Eye (tissue), 1 donor: ENCODE measurements at regions not wholly inside any gene's neighbourhood (a gene's known extent, or its start where the extent isn't known, plus 50 kb on each side); places are given as distances from the start of the nearest gene placed in this dataset.
"Not testable (repeated sequence)": the region's sequence is repeated elsewhere in the genome, so short reads cannot be mapped to it uniquely, and the experiment has no call there.

Source experiments
- DNase-seq: peaks from one replicate; pipeline ENCODE4 v3.0.0-alpha.2; 2015

DNA sequence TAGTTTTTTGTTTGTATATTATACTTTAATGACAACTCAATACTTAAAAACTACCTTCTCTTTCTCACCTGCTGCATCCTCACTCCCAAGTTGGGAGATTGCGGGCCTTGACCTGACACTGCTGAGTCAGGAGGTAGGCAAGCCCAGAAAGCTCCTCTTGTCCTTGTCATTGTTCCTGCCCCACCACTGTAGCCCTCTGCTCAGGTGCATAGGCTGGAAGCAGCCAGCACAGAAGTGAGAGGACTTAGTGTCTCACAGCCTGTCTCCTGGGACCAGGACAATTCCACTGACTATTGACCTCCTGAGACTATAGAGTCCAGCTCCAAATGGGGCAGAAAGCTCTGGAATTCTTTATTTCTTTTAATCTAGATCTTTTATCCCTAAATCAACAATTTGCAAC, 123.5 kb upstream of the NDP start:
- DNase-seq = no peak

DNA sequence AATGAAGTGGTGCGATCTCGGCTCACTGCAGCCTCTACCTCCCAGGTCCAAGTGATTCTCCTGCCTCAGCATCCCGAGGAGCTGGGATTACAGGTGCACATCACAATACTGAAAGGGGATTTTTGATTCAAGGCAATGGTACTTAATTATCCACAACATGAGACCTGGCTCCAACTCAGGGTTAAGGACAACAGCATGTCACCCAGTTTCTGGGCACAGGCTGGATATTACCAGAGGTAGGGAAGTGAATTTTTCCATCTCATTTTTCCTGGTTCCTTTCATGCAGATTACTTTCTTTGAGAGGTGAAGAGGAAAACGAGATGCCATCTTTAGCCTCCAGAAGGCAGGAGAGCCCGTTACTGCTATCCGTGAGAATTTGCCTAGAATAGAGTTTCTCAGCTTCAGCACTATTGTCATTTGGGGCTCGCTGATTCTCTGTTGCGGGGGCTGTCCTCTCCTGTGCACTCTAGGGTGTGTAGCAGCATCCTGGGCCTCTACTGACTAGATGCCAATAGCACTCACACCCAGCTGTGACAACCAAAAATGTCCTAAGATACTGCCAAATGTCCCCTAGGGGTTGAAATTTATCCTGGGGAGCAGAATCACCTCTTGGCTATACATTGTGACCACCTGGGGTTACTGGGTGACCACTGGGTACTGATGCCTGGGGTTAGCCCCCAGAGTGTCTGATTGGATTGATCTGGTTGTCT, 121.8 kb upstream of the NDP start:
- DNase-seq = no peak

DNA sequence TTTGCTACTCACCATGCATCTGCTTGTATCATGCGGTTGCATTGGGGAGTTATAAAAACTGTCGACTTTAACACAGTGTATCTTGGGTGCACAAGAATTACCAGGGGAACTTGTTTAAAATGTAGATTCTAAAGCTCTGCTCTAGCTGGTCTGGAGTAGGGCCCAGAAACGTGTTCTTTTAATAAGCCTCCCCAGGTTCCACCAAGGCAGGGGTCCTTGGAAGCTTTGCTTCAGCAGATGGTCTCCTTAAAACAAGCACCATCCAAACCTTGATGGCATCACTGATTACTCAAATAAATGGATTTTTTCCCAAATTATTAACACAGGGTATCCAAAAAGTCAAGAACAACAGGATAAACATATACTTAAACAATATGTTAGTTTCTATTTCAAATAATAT, 120.2 kb upstream of the NDP start:
- no peak for DNase-seq

DNA sequence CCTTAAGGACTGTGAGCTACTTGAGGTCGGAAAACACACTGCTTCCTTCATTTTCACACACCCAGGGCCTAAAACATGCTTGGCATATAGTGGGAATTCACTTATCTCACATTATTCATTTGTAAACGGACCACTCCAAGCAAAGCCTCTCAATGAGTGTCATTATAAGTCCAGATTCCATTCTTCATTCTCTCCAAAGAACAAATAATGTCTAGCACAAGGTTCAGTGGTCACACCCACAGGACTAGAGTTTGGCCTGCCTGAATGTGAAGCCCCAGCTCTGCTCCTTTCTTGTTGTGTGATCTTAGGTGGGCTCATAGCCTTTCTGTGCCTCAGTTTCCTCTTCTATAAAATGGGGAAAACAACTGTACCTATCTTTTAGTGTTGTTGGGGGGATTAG, 119.6 kb upstream of the NDP start:
- DNase-seq = no peak

DNA sequence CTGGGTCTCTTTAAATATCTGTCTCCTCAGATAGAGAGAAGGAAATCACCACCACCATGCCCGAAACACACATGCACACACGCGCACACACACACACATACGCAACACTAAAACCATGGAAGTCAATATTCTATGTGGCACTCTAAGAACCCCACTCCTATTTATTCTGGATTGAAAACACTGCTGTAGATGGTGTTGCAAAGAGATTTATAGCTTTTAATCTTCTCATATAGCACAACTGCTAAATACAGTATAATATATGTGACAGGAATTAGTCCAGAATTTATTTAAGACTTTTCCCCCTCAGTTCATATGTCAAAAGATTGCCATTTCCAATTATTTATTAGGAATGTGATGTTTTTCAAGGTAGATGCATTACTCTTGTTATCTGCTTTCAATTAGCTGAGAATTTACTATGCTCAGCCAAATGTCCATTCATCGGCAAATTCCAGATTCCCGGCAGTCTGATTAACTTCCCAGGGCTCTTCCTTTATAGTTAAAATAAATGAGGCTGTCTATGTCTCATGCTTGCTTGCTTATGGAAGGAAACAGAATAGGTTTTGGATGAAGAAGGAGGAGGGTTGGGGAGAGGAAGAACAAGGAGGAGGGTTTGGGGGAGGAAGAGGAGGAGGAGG, 115.4 kb upstream of the NDP start:
- no peak for DNase-seq

DNA sequence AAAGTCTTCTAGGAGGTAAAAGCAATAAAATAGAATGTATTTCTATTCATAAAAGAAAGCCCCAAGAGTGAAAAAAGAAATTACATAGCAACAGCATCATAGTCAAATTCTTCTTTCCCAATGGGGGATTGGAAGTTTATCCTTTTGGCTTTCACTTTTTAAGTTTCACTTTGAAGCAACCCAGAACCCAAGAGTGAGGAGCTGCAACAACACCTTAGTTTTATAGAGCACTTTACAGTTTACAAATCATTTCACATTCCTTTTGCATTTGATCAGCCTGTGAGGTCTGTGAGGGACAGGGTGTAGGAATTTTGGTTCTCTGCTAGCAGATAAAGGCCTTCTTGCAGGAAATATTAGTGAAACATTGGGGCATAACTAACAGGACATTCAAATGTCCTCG, 112.0 kb upstream of the NDP start:
- no peak for DNase-seq

DNA sequence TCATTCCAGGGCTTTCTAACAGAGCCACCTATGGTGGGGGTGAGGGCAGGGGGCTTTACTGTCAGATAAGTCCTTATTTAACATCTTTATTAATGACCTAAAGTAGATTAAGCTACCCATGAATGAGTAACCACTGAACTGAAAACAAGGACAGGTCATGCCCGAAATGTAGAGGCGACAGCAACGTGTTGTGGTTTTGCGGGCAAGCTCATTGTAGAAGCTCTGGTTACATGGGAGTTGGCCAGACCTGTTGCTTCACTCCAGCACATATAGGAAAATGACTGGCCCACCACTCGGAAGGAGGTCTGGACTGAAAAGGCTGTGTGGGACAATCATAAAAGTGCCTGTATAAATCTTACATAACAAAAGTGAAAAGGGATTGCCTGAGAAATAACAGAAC, 109.6 kb upstream of the NDP start:
- DNase-seq = peak; percentile 27

DNA sequence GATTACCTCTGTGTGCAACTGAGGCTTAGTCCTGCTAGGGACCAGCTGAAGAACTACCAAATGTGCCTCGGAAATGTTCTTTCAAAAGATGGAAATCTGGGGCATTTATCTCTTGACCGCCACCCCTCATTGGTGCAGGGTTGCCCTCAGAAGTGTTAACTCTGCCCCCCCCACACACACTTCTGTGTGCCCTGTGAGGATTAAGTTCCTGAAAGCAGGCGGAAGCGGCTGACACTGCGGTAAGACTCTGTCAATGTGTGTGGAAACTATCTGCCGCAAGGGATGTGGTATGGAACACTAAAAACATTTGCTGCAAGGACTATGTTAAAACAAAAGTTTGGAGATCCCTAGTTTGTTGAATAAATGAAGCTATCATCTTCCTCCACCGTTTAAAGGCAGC, 106.9 kb upstream of the NDP start:
- no peak for DNase-seq

DNA sequence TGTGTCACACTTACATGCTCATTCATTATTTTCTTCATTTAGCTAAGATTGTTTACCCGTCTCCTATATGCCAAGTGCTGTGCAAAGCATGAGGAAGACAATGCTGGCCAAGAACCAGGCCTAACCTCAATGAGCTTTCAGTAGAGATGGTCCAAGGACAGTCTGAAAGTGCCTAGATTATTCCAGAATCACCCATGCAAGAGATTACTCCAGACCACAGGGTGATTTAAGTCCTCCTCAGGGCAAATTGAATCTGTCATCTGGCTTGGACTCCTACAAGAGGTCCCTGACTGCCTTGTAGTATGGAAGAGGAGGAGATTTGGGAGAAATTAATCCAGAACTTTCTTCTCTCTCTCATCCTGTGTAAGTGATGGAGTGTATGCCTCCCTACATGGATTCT, 99.4 kb upstream of the NDP start:
- DNase-seq = no peak

DNA sequence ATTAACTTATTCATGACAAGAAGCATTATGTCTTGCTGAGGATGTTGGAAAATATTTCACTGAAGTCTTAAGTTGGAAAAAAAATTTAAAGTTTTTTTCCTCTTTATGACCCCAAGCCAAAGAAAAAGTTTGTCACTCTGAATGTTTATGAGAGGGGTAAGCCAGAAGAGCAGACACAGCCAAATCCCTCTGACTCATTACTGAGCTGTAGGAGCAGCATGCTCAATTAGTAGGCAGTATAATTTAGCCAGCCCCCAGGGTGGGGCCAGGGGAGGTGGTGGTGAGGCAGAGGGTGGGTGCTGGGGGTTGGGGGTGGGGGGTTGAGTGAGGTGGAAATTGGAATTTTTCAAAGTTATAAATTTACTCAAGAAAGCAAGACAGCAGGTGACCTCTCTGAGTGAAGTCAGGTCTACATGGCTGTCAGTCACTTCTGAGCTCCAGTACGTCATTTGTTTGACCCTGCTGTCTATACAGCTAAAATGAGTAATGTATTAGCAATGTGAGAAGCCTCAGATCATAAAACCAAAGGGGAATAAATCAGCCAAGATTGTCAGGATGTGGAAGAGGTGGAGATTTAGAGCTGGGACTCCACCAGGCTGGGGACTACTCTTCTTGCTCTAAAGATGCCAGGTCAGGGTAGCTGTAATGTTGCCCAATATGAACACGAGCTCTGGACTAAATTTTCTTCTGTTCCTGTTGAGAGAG, 98.8 kb upstream of the NDP start:
- DNase-seq = no peak

DNA sequence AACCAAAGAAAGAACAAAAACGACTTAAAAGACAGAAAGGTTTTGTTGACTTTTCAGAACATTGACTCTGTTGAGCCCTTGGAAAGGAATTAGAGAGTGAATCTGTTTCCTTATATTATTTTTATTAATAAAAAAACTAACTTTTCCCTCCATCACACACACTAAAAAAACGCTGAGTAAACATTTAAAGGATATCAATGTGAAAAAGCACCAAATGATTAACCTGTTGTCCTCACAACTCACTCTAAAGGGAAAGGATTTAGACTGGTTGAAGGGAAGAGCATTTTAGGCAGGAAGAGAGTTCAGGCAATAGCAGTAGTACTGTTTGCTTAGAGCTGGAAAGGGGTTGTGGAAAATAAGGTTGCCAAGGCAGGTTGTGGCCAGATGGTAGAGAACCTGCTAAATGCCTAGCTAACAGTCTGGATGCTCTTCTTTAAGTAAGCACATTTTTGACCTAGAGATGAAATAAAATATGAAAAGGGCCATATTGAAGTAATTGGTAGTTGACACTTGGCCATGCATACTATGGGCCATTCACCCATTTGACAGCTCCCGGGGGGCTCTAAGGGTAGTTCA, 98.0 kb upstream of the NDP start:
- no peak for DNase-seq

DNA sequence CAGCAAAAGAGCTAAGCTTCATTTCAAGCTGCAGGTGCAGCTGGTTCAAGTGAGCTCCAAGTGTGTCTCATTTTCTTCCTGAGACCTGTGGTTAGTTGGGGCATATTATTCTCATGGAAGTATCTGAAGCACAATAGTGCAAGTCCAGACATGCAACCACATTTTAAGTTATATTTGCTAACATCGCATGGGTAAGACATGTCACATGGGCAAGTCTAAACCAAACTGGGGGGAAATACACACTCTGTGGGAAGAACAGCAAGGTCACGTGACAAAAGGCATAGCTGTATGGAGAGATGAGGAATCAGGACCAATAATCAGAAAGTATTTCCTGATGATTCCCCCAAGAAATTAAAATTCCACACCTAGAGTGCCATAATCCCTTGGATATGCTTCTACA, 94.9 kb upstream of the NDP start:
- DNase-seq = no peak

DNA sequence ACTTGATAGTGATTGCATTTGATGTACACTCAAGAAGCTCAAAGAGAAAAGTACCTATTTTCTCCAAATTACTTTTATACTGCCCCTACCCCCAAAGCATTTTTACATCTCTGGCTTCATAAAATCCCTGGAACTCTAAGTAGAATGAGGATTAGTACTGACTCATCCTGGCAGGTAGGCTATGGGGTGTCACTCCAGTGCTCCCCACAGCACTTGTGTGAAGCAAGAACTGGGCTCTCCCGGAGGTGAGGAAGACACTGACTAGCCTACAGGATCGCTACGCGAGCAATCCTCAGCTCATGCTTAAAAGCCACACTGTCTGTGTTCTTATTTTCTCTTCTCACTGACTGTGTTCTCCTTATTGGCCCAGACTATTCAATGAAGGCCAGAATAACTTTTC, 90.4 kb upstream of the NDP start:
- no peak for DNase-seq

DNA sequence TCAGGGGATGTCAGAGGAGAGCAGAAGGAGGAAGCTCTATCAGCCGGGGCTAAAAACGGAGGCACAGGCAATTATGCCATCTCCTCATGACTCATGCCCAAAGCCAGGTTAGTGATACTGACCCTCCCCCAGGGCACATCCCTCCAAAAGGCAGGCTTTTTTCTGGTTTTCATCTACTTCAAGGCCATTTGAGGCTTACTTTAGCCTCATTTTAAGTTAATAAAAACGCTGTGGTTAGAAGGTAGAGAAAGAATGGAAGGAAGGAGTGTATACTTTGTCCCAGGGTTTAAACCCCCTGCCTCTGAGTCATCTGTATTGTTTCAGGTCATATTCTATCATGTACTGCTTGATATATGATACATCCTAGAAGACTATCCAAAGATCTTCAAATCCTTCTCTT, 89.7 kb upstream of the NDP start:
- DNase-seq = no peak

DNA sequence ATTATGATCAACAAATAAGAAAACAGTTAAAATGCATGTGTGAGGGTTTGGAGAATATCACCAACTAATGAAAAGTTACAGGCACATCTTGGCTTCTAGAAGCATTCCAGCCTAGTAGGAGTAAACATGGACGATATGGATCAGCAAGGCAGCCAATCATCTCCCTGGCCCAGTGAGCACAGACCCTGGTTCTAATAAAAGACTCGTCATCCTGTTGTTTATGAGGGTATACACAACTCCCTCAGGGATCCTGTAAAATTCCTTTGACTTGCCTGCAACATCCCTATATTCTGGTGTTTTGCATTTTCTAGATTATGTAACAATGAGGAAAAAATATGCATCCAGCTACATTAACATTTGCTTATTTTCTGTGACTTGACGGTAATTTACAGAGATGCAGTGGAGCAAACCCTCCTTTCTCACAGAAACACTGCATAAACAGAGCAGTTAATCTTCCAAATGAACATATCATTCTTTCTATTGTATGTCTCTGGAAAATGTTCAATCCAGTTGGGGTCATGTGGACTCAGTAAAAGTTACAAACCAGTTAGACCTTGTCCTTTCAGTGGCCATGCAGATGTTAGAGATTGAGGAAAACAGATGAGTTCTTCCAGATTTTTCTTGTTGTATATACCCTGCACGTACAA, 88.9 kb upstream of the NDP start:
- DNase-seq = no peak

DNA sequence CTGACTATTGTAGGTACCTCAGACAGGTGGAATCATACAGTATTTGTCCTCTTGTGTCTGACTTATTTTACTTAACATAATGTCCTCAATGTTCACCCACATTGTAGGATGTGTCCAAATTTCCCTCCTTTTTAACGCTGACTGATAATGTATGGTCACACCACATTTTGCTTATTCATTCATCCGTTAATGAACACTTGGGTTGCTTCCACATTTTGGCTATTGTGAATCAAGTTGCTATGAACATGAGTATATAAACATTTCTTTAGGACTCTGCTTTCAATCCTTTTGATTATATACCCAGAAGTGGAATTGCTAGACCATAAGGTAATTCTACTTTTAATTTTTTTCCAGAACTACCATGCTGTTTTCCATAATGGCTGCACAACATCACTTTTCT, 87.0 kb upstream of the NDP start:
- no peak for DNase-seq

DNA sequence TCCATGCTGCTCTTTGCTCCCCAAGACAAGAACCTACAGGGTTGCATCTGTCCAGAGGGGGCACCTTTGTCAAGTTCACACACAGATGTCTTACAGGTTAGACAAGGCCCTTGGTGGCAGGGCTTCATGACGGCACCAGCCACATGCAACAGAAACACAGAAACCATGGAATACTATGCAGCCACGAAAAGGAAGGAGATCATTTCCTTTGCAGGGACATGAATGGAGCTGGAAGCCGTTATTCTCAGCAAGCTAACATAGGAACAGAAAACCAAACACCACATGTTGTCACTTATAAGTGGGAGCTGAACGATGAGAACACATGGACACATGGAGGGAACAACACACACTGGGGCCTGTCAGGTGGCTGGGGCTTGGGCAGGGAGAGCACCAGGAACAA, 85.1 kb upstream of the NDP start:
- DNase-seq = no peak

DNA sequence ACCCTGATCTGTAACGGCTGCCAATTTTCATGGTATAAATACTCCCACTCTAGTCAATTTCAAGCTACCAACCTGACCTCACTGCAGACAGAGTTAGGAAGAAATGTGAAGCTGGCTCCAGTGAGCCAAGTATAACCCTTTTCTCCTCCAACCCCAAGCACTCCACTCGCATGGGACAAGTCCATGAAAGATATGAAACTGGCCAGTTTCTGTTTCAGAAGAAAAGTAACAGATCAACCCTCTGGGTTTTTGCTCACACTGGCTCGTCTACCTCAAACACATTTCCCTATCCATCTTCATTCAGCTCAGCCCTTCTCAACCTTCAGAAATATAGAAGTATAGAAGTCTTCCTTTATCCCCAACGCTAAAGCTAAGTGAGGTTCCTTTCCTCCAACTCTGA, 82.4 kb upstream of the NDP start:
- no peak for DNase-seq

DNA sequence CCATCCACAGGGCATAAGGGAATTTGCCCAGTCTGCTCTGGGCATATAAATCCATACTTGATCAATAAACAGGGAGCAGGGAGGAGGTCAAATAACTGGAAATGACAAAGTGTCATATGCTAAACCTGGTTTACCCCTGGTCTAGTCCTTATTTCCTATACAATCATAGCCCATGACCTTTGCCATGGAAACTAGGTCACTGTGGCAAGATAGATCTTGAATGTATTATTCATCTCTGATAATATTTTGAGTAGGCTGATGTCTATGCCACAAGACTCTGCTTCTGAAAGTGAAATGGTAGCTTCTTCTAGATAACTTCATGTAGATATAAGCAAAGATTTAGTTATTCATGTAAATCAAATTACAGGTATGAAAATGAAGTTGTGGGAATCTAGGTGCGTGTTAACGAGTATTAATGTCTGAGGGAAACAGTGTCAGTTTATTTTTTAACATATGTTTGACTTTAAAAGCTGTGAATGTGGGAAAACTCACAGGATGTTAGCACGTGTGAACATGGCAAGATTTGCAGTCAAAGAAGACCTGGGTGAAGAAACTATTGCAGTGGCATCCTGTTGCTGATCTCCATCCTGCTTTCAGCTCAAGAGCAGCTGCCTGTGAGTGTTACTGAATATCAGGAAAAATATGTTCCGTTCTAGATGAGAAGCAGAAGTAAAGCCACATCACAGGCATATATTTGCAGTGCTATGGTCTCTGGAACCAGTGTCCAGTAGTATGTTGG, 81.8 kb upstream of the NDP start:
- DNase-seq = no peak

DNA sequence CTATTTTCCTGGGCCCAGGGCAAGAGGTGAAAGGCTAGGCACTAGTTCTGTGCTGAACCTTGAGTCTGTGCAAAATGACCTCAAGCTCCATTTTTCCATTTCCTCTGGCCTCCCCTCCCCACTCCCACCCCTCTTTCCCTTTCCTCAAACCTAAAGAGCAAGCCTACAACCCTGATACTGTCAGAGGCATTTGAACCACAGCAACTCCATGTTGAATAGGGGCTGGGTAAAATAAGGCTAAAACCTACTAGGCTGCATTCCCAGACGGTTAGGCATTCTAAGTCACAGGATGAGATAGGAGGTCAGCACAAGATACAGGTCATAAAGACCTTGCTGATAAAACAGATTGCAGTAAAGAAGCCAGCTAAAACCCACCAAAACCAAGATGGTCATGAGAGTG, 71.9 kb upstream of the NDP start:
- DNase-seq = not testable (repeated sequence)

DNA sequence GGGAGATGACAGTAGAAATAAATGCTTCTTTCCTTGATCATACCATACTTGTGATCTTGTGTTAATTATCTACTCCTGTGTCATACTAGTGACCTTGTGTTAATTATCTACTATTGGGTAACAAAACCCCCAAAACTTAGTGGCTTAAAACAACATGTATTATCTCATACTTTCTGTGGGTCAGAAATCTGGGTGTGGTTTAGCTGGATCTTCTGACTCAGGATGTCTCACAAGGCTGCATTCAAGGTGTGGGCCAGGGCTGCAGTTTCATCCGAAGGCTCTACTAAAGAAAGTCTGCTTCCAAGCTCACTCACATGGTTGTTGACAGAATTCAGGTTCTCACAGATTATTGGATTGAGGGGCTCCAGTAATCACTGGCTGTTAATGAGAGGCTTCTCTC, 70.3 kb upstream of the NDP start:
- DNase-seq = no peak

DNA sequence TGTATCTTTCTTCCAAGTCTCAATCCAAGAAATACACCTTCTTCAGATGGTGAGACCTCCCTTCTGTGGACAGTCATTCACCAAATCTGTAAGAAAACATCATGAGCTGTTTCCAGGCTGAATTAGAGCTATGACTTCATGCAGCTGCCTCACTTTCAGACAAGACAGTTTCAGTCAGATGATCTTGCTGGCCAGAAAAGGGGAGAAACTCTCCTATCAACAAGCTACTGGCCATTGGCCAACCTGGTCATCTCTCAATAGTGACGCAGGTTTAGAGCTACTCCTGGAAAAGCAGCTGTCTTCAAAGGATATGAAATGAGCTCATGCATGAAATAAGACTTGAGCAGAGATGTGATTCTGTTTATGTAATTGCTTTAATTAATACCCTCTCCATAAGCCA, 69.6 kb upstream of the NDP start:
- peak; percentile 17 for DNase-seq

DNA sequence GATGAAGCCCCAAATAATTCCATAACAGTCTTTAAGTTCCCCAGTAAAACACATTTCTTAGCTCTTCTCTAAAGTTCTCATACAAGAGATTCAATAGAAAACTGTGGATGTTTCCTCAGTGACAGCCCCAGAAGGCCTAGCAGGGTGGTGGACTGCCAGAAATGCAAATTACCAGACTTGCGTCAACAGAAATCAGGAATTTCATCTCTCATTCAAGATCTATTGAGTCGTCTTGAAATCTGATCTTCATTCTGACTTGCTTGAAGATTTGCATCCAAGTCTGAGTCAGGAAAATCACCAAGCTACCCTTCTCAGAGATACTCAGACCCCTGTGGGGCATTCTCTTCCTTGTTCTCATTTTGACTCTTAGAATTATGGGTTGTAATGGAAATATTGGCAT, 68.9 kb upstream of the NDP start:
- DNase-seq = no peak
